ENCODE measurements at regions not wholly inside any gene's neighbourhood (a gene's known extent, or its start where the extent isn't known, plus 50 kb on each side); places are given as distances from the start of the nearest gene placed in this dataset.

DNA sequence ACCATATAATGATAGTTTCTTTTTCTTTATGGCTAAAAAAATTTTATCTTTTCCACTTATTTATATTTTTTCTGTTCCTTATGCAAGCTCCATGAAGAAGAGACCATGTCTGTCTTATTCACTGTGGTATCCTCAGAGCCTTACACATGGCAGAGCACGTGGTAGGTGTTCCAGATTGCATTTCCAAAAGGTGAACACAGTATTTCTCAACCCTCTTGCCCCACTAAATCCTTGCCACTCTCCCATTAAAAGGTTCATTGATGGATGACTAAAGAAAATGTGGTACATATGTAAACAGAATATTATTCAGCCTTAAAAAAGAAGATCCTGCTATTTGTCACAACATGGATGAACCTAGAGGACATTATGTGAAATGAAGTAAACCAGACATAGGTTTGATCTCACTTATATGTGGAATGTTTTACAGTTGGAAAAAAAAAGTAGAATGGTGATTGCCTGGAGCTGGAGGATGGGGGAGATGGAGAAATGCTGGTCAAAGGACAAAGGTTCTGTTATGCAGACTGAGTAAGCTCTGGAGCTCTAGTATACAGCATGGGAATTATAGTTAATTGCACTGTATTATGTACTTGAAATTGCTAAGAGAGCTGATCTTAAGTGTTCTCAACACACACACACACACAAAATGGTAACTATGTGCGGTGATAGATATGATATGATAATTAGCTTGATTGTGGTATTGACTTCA is 266.7 kb downstream of the CNTN3 start:
- Mint-ChIP-seq H3K9me3 (no peaks in the 10 kb centered on the region), H3K27ac (no peak overlapping the region), H3K36me3 (ENCODE audit: insufficient read depth in 1 of 3, low read depth in 3 of 3) (no peaks in the 10 kb centered on the region), H3K27me3 (ENCODE audit: low read depth) (no peaks in the 10 kb centered on the region), H3K4me3 (no peak overlapping the region), H3K4me1 (no peaks in the 10 kb centered on the region)
- Histone ChIP-seq H2AFZ (ENCODE audit: low read length) (no peak overlapping the region), H2AK5ac (ENCODE audit: insufficient read length, low read length) (no peak overlapping the region), H3T11ph (ENCODE audit: low read length) (no peak overlapping the region), H2BK12ac (ENCODE audit: insufficient read length, low read depth, low read length) (no peak overlapping the region), H4K8ac (replicated peaks; ENCODE audit: insufficient read length, low read depth, low read length) (no peak overlapping the region), H2BK15ac (ENCODE audit: low read depth, low read length) (no peak overlapping the region), H3K27ac (ENCODE audit: insufficient read length, low read depth, low read length) (no peak overlapping the region), H3K4me2 (ENCODE audit: insufficient read depth, insufficient read length, low read length) (no peak overlapping the region), H3K56ac (ENCODE audit: insufficient read length, low read depth, low read length) (no peak overlapping the region), H3K18ac (ENCODE audit: insufficient read length, low read depth, low read length) (no peak overlapping the region), H3K4ac (ENCODE audit: low read depth, low read length) (no peak overlapping the region), H3K14ac (ENCODE audit: insufficient read depth, low read length) (no peak overlapping the region), H4K5ac (ENCODE audit: insufficient read length, low read depth, low read length) (no peak overlapping the region), H4K20me1 (ENCODE audit: control insufficient read depth, insufficient read depth, insufficient read length) (no peaks in the 10 kb centered on the region), H2BK120ac (ENCODE audit: low read depth, low read length, poor library complexity, severe bottlenecking) (no peak overlapping the region), H2BK20ac (ENCODE audit: low read depth, low read length, poor library complexity, severe bottlenecking) (no peak overlapping the region), H3K23me2 (ENCODE audit: insufficient read length, low read depth, low read length, poor library complexity, severe bottlenecking) (no peaks in the 10 kb centered on the region), H3K23ac (ENCODE audit: insufficient read length, low read depth, low read length) (no peak overlapping the region), H4K91ac (ENCODE audit: insufficient read length, low read depth, low read length) (no peak overlapping the region), H3K27me3 (ENCODE audit: insufficient read depth, low read length) (no peaks in the 10 kb centered on the region), H3K9ac (ENCODE audit: extremely low read depth, insufficient read length, low read length) (no peak overlapping the region), H3K79me2 (ENCODE audit: insufficient read depth, low read length) (no peaks in the 10 kb centered on the region), H3K4me1 (ENCODE audit: insufficient read depth, low read length) (no peaks in the 10 kb centered on the region), H2BK5ac (ENCODE audit: insufficient read length, low read length) (no peak overlapping the region), H3K9me3 (ENCODE audit: control insufficient read depth, low read depth, low read length) (no peaks in the 10 kb centered on the region), H3K79me1 (ENCODE audit: insufficient read depth, low read depth, low read length, poor library complexity, severe bottlenecking) (no peaks in the 10 kb centered on the region)
- no CpG with 5 or more reads among the region's 2 CpGs for WGBS (ENCODE audit: extremely low coverage, insufficient read length, low lambda C conversion rate)
- no peak for DNase-seq
- TF ChIP-seq, protein P1, sequence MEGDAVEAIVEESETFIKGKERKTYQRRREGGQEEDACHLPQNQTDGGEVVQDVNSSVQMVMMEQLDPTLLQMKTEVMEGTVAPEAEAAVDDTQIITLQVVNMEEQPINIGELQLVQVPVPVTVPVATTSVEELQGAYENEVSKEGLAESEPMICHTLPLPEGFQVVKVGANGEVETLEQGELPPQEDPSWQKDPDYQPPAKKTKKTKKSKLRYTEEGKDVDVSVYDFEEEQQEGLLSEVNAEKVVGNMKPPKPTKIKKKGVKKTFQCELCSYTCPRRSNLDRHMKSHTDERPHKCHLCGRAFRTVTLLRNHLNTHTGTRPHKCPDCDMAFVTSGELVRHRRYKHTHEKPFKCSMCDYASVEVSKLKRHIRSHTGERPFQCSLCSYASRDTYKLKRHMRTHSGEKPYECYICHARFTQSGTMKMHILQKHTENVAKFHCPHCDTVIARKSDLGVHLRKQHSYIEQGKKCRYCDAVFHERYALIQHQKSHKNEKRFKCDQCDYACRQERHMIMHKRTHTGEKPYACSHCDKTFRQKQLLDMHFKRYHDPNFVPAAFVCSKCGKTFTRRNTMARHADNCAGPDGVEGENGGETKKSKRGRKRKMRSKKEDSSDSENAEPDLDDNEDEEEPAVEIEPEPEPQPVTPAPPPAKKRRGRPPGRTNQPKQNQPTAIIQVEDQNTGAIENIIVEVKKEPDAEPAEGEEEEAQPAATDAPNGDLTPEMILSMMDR (conservative IDR thresholded peaks at IDR 0.05), result no peak

Data from H9 (cell line).